ENCODE measurements at regions not wholly inside any gene's neighbourhood (a gene's known extent, or its start where the extent isn't known, plus 50 kb on each side); places are given as distances from the start of the nearest gene placed in this dataset.

DNA sequence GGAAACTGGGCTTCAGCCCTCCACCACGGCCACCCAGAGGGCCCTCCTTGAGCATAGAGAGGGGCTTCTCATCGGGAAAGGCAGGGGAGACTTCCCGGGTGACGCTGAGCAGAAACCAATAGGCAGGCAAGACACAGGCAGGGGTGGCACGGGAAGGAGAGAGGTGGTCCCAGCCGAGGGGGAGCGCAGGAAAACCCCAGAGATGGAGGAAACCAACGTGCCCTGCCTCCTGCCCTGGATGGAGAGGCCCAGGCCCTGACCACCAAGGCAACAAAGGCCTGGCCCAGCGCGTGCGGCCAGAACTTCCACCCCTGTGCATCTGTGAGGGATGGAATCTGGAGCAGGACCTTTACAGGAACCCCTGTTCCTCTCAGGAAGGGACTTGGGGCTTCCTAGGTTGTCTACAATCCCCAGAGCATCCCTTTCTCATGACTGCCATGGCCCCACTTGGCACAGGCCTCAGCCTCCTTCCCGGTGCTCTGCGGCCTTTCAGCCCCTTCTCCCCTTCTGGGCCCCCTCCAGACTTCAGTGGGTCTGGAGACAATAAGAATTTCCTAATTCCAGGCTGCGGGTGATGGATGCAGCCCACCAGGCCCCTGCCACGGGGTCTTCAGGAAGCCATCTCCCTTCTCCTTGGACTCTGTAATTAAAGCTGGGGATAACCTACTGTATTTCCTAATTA is 137.0 kb upstream of the RET start (continued):
- TF ChIP-seq CTCF (IDR thresholded peaks at IDR 0.05 in 2 of 3, conservative IDR thresholded peaks at IDR 0.05 in 1 of 3; ENCODE audit: control insufficient read depth in 2 of 3, extremely low read depth in 1 of 3, insufficient read depth in 1 of 3, low read depth in 3 of 3, low read length in 3 of 3) (no peak), E2F8 (IDR thresholded peaks at IDR 0.05; ENCODE audit: low read depth, partially characterized antibody) (no peak), CREM (IDR thresholded peaks at IDR 0.05; ENCODE audit: low read depth) (no peak)

GRCh38 chr10:42940487-42941294 is 136.2 kb upstream of the RET start:
- no peaks in the 10 kb centered on the region; a peak in 1 of 4 replicates for H3K27me3 ChIP-seq (replicated peaks in 1 of 2; ENCODE audit: control insufficient read depth in 2 of 2, insufficient read depth in 2 of 2, low read length in 1 of 2)
- TF ChIP-seq ZNF24 (IDR thresholded peaks at IDR 0.05) = no peak
- no peak for TF ChIP-seq SIN3A (IDR thresholded peaks at IDR 0.05; ENCODE audit: low read depth, low read length)
- no peak for TF ChIP-seq RBBP5 (conservative IDR thresholded peaks at IDR 0.05)
- no peak for TF ChIP-seq CHD4 (IDR thresholded peaks at IDR 0.05)
- TF ChIP-seq ZBTB40 (IDR thresholded peaks at IDR 0.05; ENCODE audit: borderline replicate concordance) = no peak
- no peak for TF ChIP-seq SMAD1 (IDR thresholded peaks at IDR 0.05; ENCODE audit: low read depth, partially characterized antibody)
- TF ChIP-seq MAX (IDR thresholded peaks at IDR 0.05; ENCODE audit: low read depth, low read length) = no peak
- no peak for TF ChIP-seq ZNF622 (IDR thresholded peaks at IDR 0.05)
- TF ChIP-seq MXI1 (IDR thresholded peaks at IDR 0.05; ENCODE audit: low read depth, low read length) = no peak

More at GRCh38 chr10:42940487-42941294, 136.2 kb upstream of the RET start:
- no peaks in the 10 kb centered on the region for H3K36me3 ChIP-seq (ENCODE audit: control insufficient read depth in 2 of 2, insufficient read depth in 2 of 2, low read length in 1 of 2)
- 17% methylated on average over 23 of the region's 25 CpGs for WGBS (ENCODE audit: insufficient coverage, insufficient replicate concordance, low lambda C conversion rate, missing lambda C conversion rate)
- no peaks in the 10 kb centered on the region for H3K79me2 ChIP-seq (ENCODE audit: control insufficient read depth, insufficient read depth, low read length)
- no TSS peak for BruUV-seq (replicated peaks)
- H3K4me3 ChIP-seq = no peak overlapping the region
- CTCF ChIA-PET = no interaction called here
- SMC1A ChIA-PET (ENCODE audit: uncharacterized antibody, unreplicated experiment) = no interaction called here
- no peaks in the 10 kb centered on the region for H3K9me3 ChIP-seq (replicated peaks; ENCODE audit: control insufficient read depth, insufficient read depth, low read length)
- POLR2A ChIA-PET = no interaction called here
- H3K4me2 ChIP-seq (ENCODE audit: control insufficient read depth, insufficient read depth) = no peak overlapping the region
- no peak overlapping the region for H3K27ac ChIP-seq (ENCODE audit: control insufficient read depth, insufficient read depth)
- no peak for DNase-seq (ENCODE audit: low read depth, low spot score)
- no peaks in the 10 kb centered on the region; the same call in 1 of the 2 replicates for H4K20me1 ChIP-seq (ENCODE audit: control insufficient read depth, insufficient read depth)
- H3K4me1 ChIP-seq (ENCODE audit: control insufficient read depth, insufficient read depth, low read length) = no peaks in the 10 kb centered on the region
- RAD21 ChIA-PET (ENCODE audit: unreplicated experiment) = no interaction called here
- H2AFZ ChIP-seq (ENCODE audit: control insufficient read depth, low read depth, low read length) = no peak overlapping the region
- intact Hi-C loops (cut with micrococcal nuclease; ENCODE audit: unreplicated experiment) = no loop called here
- no peak for ATAC-seq
- no peak for FAIRE-seq
- in situ Hi-C loops (cut with MboI) = no loop called here
- no peak overlapping the region for H3K9ac ChIP-seq (ENCODE audit: control insufficient read depth, insufficient read depth, low read length)

Data from GM12878 (cell line).